ENCODE measurements at regions not wholly inside any gene's neighbourhood (a gene's known extent, or its start where the extent isn't known, plus 50 kb on each side); places are given as distances from the start of the nearest gene placed in this dataset.

- H4K91ac ChIP-seq (replicated peaks; ENCODE audit: insufficient read length, low read length): no peak overlapping the region
- H3K4me2 ChIP-seq (ENCODE audit: insufficient read depth in 1 of 2, low read depth in 2 of 2, low read length in 2 of 2): no peak overlapping the region
- no peaks in the 10 kb centered on the region for H3K27me3 ChIP-seq (replicated peaks in 1 of 4; ENCODE audit: control insufficient read depth in 3 of 4, extremely low read depth in 1 of 4, insufficient read depth in 3 of 4, low read length in 3 of 4)
- ChIA-PET POLR2A (ENCODE audit: partially characterized antibody) (no interaction called here), CTCF (ENCODE audit: partially characterized antibody) (interaction anchor here (0.7 to 2.4 kb wide), 41 partner anchors 10 to 1643 kb away, joined by 3 to 19 read pairs (median 4); no protein-coding TSS in a partner anchor)
- H2BK15ac ChIP-seq (ENCODE audit: low read length): no peak overlapping the region
- no peaks in the 10 kb centered on the region for H3K9me3 ChIP-seq (ENCODE audit: insufficient read depth in 2 of 2, low read depth in 1 of 2, low read length in 1 of 2)
- no peak overlapping the region for H2BK120ac ChIP-seq (replicated peaks; ENCODE audit: low read depth, low read length)
- no peak overlapping the region for H2AK5ac ChIP-seq (ENCODE audit: low read depth, low read length)
- no peak overlapping the region for H3K56ac ChIP-seq (replicated peaks; ENCODE audit: insufficient read length, low read depth, low read length)
- no peak overlapping the region for H3K18ac ChIP-seq (ENCODE audit: extremely low read depth, low read length)
- no peaks in the 10 kb centered on the region for H4K20me1 ChIP-seq (replicated peaks in 1 of 2; ENCODE audit: control insufficient read depth in 1 of 2, insufficient read depth in 2 of 2, low read length in 2 of 2)
- H3K27ac ChIP-seq (ENCODE audit: low read depth, low read length): no peak overlapping the region
- H2BK5ac ChIP-seq (ENCODE audit: low read depth, low read length): no peak overlapping the region
- H3K23ac ChIP-seq (ENCODE audit: insufficient read length): no peak overlapping the region
- peaks cover 0 to 3% (median 1%) of the 10 kb centered on the region in 4 experiments; a peak in 1 of 7 replicates for H3K4me1 ChIP-seq (replicated peaks in 1 of 4; ENCODE audit: control insufficient read depth in 3 of 4, insufficient read depth in 4 of 4, low read length in 3 of 4)
- no peaks in the 10 kb centered on the region for H3K23me2 ChIP-seq (ENCODE audit: low read depth, low read length)
- WGBS, 2 experiments (ENCODE audit: extremely low coverage in 1 of 2, insufficient coverage in 1 of 2, insufficient read length in 1 of 2, insufficient replicate concordance in 2 of 2, low coverage in 1 of 2, low lambda C conversion rate in 2 of 2, missing lambda C conversion rate in 1 of 2): 28% methylated on average over 2 of the region's 2 CpGs; no CpG with 5 or more reads in 1 of the 2 experiments
- no peak overlapping the region for H3K14ac ChIP-seq (ENCODE audit: insufficient read length)
- H4K5ac ChIP-seq (ENCODE audit: insufficient read length, low read depth, low read length): no peak overlapping the region
- H3K36me3 ChIP-seq (ENCODE audit: control insufficient read depth in 2 of 4, insufficient read depth in 4 of 4, low read length in 3 of 4): no peaks in the 10 kb centered on the region
- no peak overlapping the region for H2BK20ac ChIP-seq (ENCODE audit: low read length)
- no peak overlapping the region for H2AFZ ChIP-seq (ENCODE audit: low read length)
- FAIRE-seq (no peak), DNase-seq (ENCODE audit: low read depth in 1 of 2, low spot score in 2 of 2) (no peak)
- no peak overlapping the region for H3K4ac ChIP-seq (replicated peaks; ENCODE audit: insufficient read length, low read depth, low read length)
- H3K4me3 ChIP-seq (ENCODE audit: extremely low read depth in 1 of 4, insufficient read depth in 2 of 4, low read depth in 3 of 4, low read length in 4 of 4): no peak overlapping the region
- H3K79me1 ChIP-seq (ENCODE audit: low read depth, low read length): no peaks in the 10 kb centered on the region
- H4K8ac ChIP-seq (ENCODE audit: extremely low read depth, insufficient read depth, low read length): no peak overlapping the region
- no peaks in the 10 kb centered on the region for H3K79me2 ChIP-seq (ENCODE audit: control insufficient read depth in 1 of 2, insufficient read depth in 2 of 2, low read length in 2 of 2)
- H2BK12ac ChIP-seq (ENCODE audit: low read depth, low read length): no peak overlapping the region
- H3K9ac ChIP-seq (replicated peaks in 1 of 4; ENCODE audit: extremely low read depth in 1 of 4, low read depth in 3 of 4, low read length in 3 of 4): no peak overlapping the region
- no peak for TF ChIP-seq BCL11A (IDR thresholded peaks at IDR 0.05; ENCODE audit: low read depth in 2 of 2, low read length in 2 of 2)
- no peak for TF ChIP-seq SUZ12 (IDR thresholded peaks at IDR 0.05; ENCODE audit: low read length)
- TF ChIP-seq RBBP5 (IDR thresholded peaks at IDR 0.05; ENCODE audit: borderline replicate concordance, low read depth, low read length): no peak
- TF ChIP-seq, protein P1, sequence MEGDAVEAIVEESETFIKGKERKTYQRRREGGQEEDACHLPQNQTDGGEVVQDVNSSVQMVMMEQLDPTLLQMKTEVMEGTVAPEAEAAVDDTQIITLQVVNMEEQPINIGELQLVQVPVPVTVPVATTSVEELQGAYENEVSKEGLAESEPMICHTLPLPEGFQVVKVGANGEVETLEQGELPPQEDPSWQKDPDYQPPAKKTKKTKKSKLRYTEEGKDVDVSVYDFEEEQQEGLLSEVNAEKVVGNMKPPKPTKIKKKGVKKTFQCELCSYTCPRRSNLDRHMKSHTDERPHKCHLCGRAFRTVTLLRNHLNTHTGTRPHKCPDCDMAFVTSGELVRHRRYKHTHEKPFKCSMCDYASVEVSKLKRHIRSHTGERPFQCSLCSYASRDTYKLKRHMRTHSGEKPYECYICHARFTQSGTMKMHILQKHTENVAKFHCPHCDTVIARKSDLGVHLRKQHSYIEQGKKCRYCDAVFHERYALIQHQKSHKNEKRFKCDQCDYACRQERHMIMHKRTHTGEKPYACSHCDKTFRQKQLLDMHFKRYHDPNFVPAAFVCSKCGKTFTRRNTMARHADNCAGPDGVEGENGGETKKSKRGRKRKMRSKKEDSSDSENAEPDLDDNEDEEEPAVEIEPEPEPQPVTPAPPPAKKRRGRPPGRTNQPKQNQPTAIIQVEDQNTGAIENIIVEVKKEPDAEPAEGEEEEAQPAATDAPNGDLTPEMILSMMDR (IDR thresholded peaks at IDR 0.05; ENCODE audit: control extremely low read depth in 1 of 3, insufficient read depth in 1 of 3, low read depth in 1 of 3, low read length in 3 of 3): peak; percentile 46 to 66 (median 53)
- TF ChIP-seq HDAC2 (IDR thresholded peaks at IDR 0.05; ENCODE audit: borderline replicate concordance in 1 of 2, low read depth in 2 of 2, low read length in 2 of 2): no peak
- TF ChIP-seq RXRA (IDR thresholded peaks at IDR 0.05; ENCODE audit: insufficient read depth, low read depth, low read length): no peak
- no peak for TF ChIP-seq HDAC6 (IDR thresholded peaks at IDR 0.05; ENCODE audit: low read depth, low read length)
- TF ChIP-seq SIN3A (conservative IDR thresholded peaks at IDR 0.05 in 1 of 2, IDR thresholded peaks at IDR 0.05 in 1 of 2; ENCODE audit: low read depth in 1 of 2, low read length in 2 of 2): no peak
- TF ChIP-seq, protein P2, sequence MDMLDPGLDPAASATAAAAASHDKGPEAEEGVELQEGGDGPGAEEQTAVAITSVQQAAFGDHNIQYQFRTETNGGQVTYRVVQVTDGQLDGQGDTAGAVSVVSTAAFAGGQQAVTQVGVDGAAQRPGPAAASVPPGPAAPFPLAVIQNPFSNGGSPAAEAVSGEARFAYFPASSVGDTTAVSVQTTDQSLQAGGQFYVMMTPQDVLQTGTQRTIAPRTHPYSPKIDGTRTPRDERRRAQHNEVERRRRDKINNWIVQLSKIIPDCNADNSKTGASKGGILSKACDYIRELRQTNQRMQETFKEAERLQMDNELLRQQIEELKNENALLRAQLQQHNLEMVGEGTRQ (IDR thresholded peaks at IDR 0.05; ENCODE audit: low read length): no peak
These were observed 984.1 kb downstream of the EPHA3 start for GRCh38 chr3:90091549-90091948.

Data from H1 (cell line).